ENCODE measurements at regions not wholly inside any gene's neighbourhood (a gene's known extent, or its start where the extent isn't known, plus 50 kb on each side); places are given as distances from the start of the nearest gene placed in this dataset.
A peak's percentile ranks its signal among the peaks of the same experiment; 100 is the strongest.

DNA sequence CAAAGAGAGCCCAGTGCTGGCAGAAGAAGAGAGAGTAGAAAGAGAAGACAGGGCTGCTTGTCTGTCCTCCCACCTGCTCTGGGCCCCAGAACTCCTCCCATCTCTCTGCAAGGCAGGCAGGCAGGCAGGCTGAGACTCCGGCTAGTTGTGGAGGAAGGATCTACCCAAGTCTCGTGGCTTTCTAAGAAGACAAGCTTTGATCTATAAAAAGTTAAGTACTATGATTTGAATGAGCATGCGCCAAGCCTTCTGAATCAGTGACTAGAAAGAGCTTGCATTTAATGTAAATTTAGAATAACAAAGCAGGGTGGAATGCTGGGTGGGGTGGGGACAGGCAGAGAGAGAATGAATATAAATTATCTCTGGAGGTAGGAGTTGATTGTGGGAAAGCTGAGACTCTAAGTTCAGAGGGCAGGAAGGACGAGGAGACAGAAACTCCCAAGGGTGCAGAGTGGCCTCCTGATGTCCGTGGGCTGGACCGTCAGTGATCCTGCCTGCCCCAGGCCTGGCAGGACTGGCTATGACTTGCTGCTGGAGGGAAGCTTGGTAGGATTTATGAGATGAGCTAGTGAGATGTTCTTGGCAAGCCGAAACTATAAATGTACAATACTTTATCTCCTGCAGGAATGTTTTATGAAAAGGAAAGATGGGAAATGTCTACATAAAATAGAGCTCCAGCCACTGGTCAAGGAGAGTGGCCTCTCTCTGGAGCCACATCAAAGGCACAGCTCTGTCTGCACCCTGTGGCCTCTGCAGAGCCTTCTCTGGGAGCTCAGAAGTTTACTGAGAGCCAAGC lies 447.5 kb downstream of the TNS1 start:
- WGBS (ENCODE audit: low lambda C conversion rate, missing lambda C conversion rate), result 56% methylated on average over 7 of the region's 7 CpGs
- H3K9me2 ChIP-seq (replicated peaks; ENCODE audit: insufficient read depth), result no peaks in the 10 kb centered on the region
- no peak overlapping the region for H3K4me3 ChIP-seq
- no peaks in the 10 kb centered on the region for H3K36me3 ChIP-seq (replicated peaks; ENCODE audit: insufficient read depth, low read depth)
- TF ChIP-seq EZH2 (IDR thresholded peaks at IDR 0.05; ENCODE audit: borderline replicate concordance), result no peak
- TF ChIP-seq, protein P1, sequence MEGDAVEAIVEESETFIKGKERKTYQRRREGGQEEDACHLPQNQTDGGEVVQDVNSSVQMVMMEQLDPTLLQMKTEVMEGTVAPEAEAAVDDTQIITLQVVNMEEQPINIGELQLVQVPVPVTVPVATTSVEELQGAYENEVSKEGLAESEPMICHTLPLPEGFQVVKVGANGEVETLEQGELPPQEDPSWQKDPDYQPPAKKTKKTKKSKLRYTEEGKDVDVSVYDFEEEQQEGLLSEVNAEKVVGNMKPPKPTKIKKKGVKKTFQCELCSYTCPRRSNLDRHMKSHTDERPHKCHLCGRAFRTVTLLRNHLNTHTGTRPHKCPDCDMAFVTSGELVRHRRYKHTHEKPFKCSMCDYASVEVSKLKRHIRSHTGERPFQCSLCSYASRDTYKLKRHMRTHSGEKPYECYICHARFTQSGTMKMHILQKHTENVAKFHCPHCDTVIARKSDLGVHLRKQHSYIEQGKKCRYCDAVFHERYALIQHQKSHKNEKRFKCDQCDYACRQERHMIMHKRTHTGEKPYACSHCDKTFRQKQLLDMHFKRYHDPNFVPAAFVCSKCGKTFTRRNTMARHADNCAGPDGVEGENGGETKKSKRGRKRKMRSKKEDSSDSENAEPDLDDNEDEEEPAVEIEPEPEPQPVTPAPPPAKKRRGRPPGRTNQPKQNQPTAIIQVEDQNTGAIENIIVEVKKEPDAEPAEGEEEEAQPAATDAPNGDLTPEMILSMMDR (IDR thresholded peaks at IDR 0.05; ENCODE audit: poor library complexity), result no peak
- TF ChIP-seq EZH2phosphoT487 (IDR thresholded peaks at IDR 0.05; ENCODE audit: low read depth, severe bottlenecking, unreplicated experiment), result no peak
- H3K9me3 ChIP-seq (ENCODE audit: low read depth), result no peaks in the 10 kb centered on the region
- peak overlapping the region; percentile 53 for H3K4me2 ChIP-seq
- peaks cover 46% of the 10 kb centered on the region for H3K4me1 ChIP-seq (ENCODE audit: insufficient read depth)
- no peaks in the 10 kb centered on the region for H3K27me3 ChIP-seq
- peak overlapping the region; percentile 10 for H3K27ac ChIP-seq
- no peaks in the 10 kb centered on the region for H4K20me1 ChIP-seq (ENCODE audit: insufficient read depth, poor library complexity, severe bottlenecking)
- H2AFZ ChIP-seq, result no peak overlapping the region
- no peak for DNase-seq (ENCODE audit: low spot score)
- no peaks in the 10 kb centered on the region for H3K79me2 ChIP-seq

GRCh38 chr2:217553679-217554078 lies 449.1 kb downstream of the TNS1 start:
- no peak for DNase-seq (ENCODE audit: low spot score)
- H3K27me3 ChIP-seq, result no peaks in the 10 kb centered on the region
- 79% methylated on average over 2 of the region's 2 CpGs for WGBS (ENCODE audit: low lambda C conversion rate, missing lambda C conversion rate)
- no peaks in the 10 kb centered on the region for H4K20me1 ChIP-seq (ENCODE audit: insufficient read depth, poor library complexity, severe bottlenecking)
- no peak overlapping the region for H3K4me3 ChIP-seq
- no peaks in the 10 kb centered on the region for H3K79me2 ChIP-seq
- peak overlapping the region; percentile 84 for H3K27ac ChIP-seq
- H3K4me1 ChIP-seq (ENCODE audit: insufficient read depth), result peaks cover 46% of the 10 kb centered on the region
- no peak overlapping the region for H3K4me2 ChIP-seq
- no peaks in the 10 kb centered on the region for H3K36me3 ChIP-seq (replicated peaks; ENCODE audit: insufficient read depth, low read depth)
- no peak overlapping the region for H2AFZ ChIP-seq
- H3K9me2 ChIP-seq (replicated peaks; ENCODE audit: insufficient read depth), result no peaks in the 10 kb centered on the region
- TF ChIP-seq, protein P1 (IDR thresholded peaks at IDR 0.05; ENCODE audit: poor library complexity), result no peak
- no peak for TF ChIP-seq EZH2phosphoT487 (IDR thresholded peaks at IDR 0.05; ENCODE audit: low read depth, severe bottlenecking, unreplicated experiment)
- no peak for TF ChIP-seq EZH2 (IDR thresholded peaks at IDR 0.05; ENCODE audit: borderline replicate concordance)
- H3K9me3 ChIP-seq (ENCODE audit: low read depth), result no peaks in the 10 kb centered on the region

GRCh38 chr2:217553202-217553601 lies 449.6 kb downstream of the TNS1 start:
- H4K20me1 ChIP-seq (ENCODE audit: insufficient read depth, poor library complexity, severe bottlenecking), result no peaks in the 10 kb centered on the region

More at GRCh38 chr2:217553202-217553601, 449.6 kb downstream of the TNS1 start:
- WGBS (ENCODE audit: low lambda C conversion rate, missing lambda C conversion rate), result 52% methylated on average over 4 of the region's 4 CpGs
- DNase-seq (ENCODE audit: low spot score), result no peak
- no peaks in the 10 kb centered on the region for H3K79me2 ChIP-seq
- H3K4me2 ChIP-seq, result no peak overlapping the region
- no peaks in the 10 kb centered on the region for H3K36me3 ChIP-seq (replicated peaks; ENCODE audit: insufficient read depth, low read depth)
- no peaks in the 10 kb centered on the region for H3K9me3 ChIP-seq (ENCODE audit: low read depth)
- H3K27me3 ChIP-seq, result no peaks in the 10 kb centered on the region
- peaks cover 46% of the 10 kb centered on the region for H3K4me1 ChIP-seq (ENCODE audit: insufficient read depth)
- no peak for TF ChIP-seq EZH2phosphoT487 (IDR thresholded peaks at IDR 0.05; ENCODE audit: low read depth, severe bottlenecking, unreplicated experiment)
- TF ChIP-seq, protein P1 (IDR thresholded peaks at IDR 0.05; ENCODE audit: poor library complexity), result no peak
- TF ChIP-seq EZH2 (IDR thresholded peaks at IDR 0.05; ENCODE audit: borderline replicate concordance), result no peak
- no peak overlapping the region for H3K4me3 ChIP-seq
- no peaks in the 10 kb centered on the region for H3K9me2 ChIP-seq (replicated peaks; ENCODE audit: insufficient read depth)
- H3K27ac ChIP-seq, result peak overlapping the region; percentile 84
- no peak overlapping the region for H2AFZ ChIP-seq
